GM13977 (cell line): ENCODE measurements at regions not wholly inside any gene's neighbourhood (a gene's known extent, or its start where the extent isn't known, plus 50 kb on each side); places are given as distances from the start of the nearest gene placed in this dataset.

Experiments used
- DNase-seq: peaks from one replicate; pipeline ENCODE4 v3.0.0; 2012; ENCODE audit warnings: low spot score
- CTCF ChIP-seq: IDR thresholded peaks from 2 replicates; pipeline ENCODE4 v1.5.1; 2012; ENCODE audit warnings: mild to moderate bottlenecking, control low read depth; ENCODE audit not compliant: insufficient read depth; ENCODE audit errors: extremely low read depth, missing control alignments
- in situ Hi-C: fragments of 300-500 bp; cut with MboI; formaldehyde crosslinking; loops from one replicate; pipeline ENCODE4 v1.12.0; 2022; ENCODE audit warnings: low sequenced_read_pairs, low pct_unique_long_range_greater_than_20kb, mixed read lengths, inconsistent platforms; ENCODE audit not compliant: unreplicated experiment

DNA sequence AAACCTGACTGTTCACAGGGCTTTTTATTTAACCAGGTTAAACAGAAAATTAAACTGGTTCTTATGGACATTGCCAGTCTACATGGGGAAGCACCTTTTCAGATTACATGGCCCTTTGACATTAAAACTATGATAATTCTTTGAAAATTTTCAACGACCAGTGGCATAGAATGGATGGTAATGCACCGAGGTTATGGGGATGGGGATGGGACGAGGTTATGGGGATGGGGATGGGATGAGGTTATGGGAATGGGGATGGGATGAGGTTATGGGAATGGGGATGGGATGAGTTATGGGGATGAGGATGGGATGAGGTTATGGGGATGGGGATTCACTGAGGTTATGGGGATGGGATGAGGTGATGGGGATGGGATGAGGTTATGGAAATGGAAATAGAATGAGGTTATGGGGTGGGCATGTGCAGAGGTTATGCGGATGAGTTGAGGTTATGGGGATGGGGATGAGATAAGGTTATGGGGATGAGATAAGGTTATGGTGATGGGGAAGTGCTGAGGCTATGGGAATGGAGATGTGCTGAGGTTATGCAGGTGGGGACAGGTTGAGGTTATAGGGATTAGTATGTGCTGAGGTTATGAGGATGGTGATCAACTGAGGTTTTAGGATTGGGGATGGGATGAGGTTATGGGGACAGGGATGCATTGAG, 541.9 kb downstream of the CDH26 start:
- DNase-seq: no peak
- in situ Hi-C loops: no loop called here
- TF ChIP-seq CTCF: no peak

GRCh38 chr20:60501048-60501447, 542.8 kb downstream of the CDH26 start:
- in situ Hi-C loops: no loop called here
- DNase-seq: no peak

DNA sequence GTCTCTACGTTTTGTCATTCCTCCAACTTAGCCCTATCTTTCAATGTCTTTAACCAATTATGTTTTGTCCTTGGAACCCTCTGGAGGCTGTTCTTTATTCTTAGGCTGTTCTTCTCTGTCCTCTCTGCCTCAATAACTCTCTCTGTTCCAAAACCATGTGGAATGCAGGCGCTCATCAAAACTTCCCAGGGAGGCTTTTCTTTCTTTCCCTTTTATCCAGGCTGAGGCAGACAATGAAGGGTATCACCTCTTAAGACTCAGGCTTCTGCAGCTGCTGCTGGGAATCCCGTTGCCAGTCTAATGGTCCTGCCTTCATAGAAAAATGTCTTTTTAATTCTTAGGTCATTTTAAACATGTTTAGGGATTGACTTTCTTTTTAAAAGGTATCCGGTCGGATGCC, 544.7 kb downstream of the CDH26 start:
- in situ Hi-C loops: no loop called here
- no peak for DNase-seq
- TF ChIP-seq CTCF: no peak

More at GRCh38 chr20:60501048-60501447, 542.8 kb downstream of the CDH26 start:
- no peak for TF ChIP-seq CTCF

GRCh38 chr20:60505423-60505822, 547.2 kb downstream of the CDH26 start:
- in situ Hi-C loops: no loop called here
- TF ChIP-seq CTCF: no peak
- no peak for DNase-seq

- in situ Hi-C loops: no loop called here
- no peak for TF ChIP-seq CTCF
- DNase-seq: no peak
Measured at GRCh38 chr20:60506061-60506460, 547.8 kb downstream of the CDH26 start.

- no peak for TF ChIP-seq CTCF
- DNase-seq: no peak
- in situ Hi-C loops: no loop called here
Measured at GRCh38 chr20:60507087-60507694, 549.0 kb downstream of the CDH26 start.

GRCh38 chr20:60509407-60509806, 551.2 kb downstream of the CDH26 start:
- no peak for TF ChIP-seq CTCF
- no peak for DNase-seq
- in situ Hi-C loops: no loop called here
